Fibroblast of skin of right biceps (primary cell): ENCODE measurements at regions not wholly inside any gene's neighbourhood (a gene's known extent, or its start where the extent isn't known, plus 50 kb on each side); places are given as distances from the start of the nearest gene placed in this dataset.
A peak's percentile ranks its signal among the peaks of the same experiment; 100 is the strongest.
"Not testable (repeated sequence)": the region's sequence is repeated elsewhere in the genome, so short reads cannot be mapped to it uniquely, and the experiment has no call there.

Experiments used
- DNase-seq: peaks from one replicate; pipeline ENCODE4 v3.0.0-alpha.2; 2013

- no peak for DNase-seq
These were observed 54.4 kb upstream of the MSH6 start for GRCh38 chr2:47728551-47728950.

- no peak for DNase-seq
These were observed 55.0 kb upstream of the MSH6 start for GRCh38 chr2:47727956-47728355.

GRCh38 chr2:47726978-47727377 is 56.0 kb upstream of the MSH6 start:
- not testable (repeated sequence) for DNase-seq

DNA sequence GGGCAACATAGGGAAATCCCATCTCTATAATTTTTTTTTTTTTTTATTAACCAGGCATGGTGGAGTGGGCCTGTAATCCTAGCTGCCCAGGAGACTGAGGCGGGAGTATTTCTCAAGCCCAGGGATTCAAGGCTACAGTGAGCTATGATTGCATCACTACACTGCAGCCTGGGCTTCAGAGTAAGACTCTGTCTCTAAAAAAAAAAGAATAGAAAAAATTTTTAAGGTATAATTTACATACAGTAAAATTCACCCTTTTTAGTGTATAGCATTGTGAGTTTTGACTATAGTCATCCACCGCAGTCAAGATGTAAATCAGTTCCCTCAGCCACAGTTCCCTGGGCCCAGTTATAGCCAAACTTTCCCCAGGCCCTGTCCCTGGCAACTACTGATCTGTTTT is 57.1 kb upstream of the MSH6 start:
- no peak for DNase-seq

GRCh38 chr2:47724221-47724981 is 58.5 kb upstream of the MSH6 start:
- DNase-seq: peak; percentile 5

- no peak for DNase-seq
These were observed 61.6 kb upstream of the MSH6 start for GRCh38 chr2:47721296-47721695.

DNA sequence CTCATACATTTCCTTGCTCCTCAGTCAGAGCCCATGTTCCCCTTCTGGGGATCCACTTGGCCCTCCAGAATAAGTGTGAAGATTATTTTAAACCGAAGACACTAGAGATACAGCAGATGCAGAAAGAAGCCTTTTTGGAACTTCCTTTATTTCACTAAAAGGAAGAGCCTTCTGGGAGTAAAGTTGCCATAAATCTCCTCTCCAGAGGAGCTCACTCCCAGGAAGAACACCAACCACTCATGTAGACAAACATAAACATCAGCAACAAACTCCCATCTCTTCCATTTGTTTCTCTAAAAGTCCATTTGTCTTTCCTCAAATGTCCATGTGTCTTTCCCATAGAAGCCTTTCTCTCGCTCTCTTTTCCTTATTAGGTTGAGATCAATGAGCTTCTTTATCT is 62.4 kb upstream of the MSH6 start:
- DNase-seq: no peak

GRCh38 chr2:47720036-47720435 is 62.9 kb upstream of the MSH6 start:
- DNase-seq: no peak

- DNase-seq: no peak
These were observed 63.8 kb upstream of the MSH6 start for GRCh38 chr2:47719099-47719498.

- DNase-seq: not testable (repeated sequence)
These were observed 66.6 kb upstream of the MSH6 start for GRCh38 chr2:47716307-47716706.

GRCh38 chr2:47715552-47715951 is 67.4 kb upstream of the MSH6 start:
- no peak for DNase-seq

- no peak for DNase-seq
These were observed 74.0 kb upstream of the MSH6 start for GRCh38 chr2:47708801-47709499.

GRCh38 chr2:47704287-47704686 is 78.7 kb upstream of the MSH6 start:
- DNase-seq: no peak

- DNase-seq: no peak
These were observed 83.3 kb upstream of the MSH6 start for GRCh38 chr2:47699533-47700215.

DNA sequence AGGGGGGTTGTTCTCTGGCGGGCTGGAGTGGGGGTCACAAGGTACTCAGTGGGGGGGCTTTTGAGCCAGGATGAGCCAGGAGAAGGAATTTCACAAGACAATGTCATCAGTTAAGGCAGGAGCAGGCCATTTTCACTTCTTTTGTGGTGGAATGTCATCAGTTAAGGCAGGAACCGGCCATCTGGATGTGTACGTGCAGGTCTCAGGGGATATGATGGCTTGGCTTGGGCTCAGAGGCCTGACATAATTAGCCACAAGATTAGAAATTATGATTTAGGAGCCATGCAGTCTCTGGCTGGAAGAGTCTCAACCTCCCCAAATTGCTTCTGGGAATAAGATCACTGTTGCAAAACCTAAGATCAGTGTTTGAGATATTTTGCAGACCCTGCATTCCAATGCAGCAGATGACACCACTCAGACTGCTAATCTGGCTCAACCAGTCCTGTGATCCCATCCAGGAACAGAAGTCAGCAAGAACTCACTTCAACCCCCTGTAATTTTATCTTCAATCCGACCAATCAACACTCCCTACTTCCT is 84.4 kb upstream of the MSH6 start:
- DNase-seq: peak; percentile 59

GRCh38 chr2:47697681-47698435 is 85.1 kb upstream of the MSH6 start:
- not testable (repeated sequence) for DNase-seq

- DNase-seq: no peak
These were observed 85.8 kb upstream of the MSH6 start for GRCh38 chr2:47697000-47697601.

DNA sequence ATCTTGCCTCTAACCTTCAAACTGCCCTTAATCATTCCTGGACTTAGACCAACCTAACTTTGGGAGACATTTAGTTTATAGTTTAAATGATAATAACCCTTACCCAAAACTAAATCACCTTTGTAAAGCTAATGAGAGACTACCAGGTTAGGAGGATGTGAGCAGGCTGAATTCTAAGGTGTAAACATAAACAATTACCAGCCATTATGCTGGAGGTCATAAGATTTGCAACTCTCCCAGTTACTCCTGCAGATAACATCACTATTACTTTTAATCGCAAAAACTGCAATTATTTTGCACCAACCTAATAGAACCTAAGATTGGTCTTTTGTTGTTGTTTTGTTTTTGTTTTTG is 86.5 kb upstream of the MSH6 start:
- no peak for DNase-seq

DNA sequence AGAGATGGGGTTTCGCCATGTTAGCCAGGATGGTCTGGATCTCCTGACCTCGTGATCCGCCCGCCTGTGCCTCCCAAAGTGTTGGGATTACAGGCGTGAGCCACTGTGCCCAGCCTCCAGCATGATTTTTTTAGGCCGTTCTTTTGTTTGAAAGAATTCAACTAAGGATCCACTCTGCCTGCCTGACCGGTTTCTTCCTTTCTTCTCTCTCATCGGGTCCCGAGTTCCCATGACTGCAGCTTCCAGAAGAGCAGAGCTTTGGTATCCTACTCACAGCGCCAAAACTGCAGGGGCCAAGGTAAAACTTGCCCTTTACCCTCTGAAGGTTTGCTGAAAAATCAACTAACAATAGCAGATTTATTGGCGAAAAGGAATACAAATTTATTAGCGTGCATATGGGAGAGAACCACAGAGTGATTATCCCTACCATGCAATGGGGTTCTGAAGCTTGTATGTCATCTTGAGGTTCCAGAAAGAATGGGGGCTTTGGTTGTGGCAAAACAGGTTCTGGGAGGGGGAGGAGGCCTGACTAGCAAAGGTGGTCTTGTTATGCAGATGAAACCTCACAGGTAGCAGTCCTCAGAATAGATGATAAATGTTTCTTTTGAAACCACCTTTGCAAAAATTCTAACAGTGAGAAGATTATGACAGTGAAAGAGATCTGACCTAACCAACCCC is 87.0 kb upstream of the MSH6 start:
- no peak for DNase-seq

- DNase-seq: not testable (repeated sequence)
These were observed 88.5 kb upstream of the MSH6 start for GRCh38 chr2:47694451-47694850.

GRCh38 chr2:47690706-47691325 is 92.1 kb upstream of the MSH6 start:
- not testable (repeated sequence) for DNase-seq
